HL-60 (cell line): ENCODE measurements at regions not wholly inside any gene's neighbourhood (a gene's known extent, or its start where the extent isn't known, plus 50 kb on each side); places are given as distances from the start of the nearest gene placed in this dataset.

Experiments used
- CTCF ChIP-seq: IDR thresholded peaks from one replicate; pipeline ENCODE4 v1.5.1; 2011; ENCODE audit warnings: low read length, control low read depth, inconsistent platforms; ENCODE audit not compliant: insufficient read depth
- GABPA ChIP-seq: IDR thresholded peaks from 2 replicates; pipeline ENCODE4 v1.6.1; 2012; ENCODE audit warnings: low read depth
- POLR2AphosphoS5 ChIP-seq: IDR thresholded peaks from 2 replicates; pipeline ENCODE4 v1.6.1; 2012; ENCODE audit warnings: low read depth
- REST ChIP-seq: IDR thresholded peaks from 2 replicates; pipeline ENCODE4 v1.6.1; 2012; ENCODE audit warnings: low read depth; ENCODE audit not compliant: insufficient replicate concordance

GRCh38 chr1:116820369-116820768 lies 66.1 kb downstream of the CD2 start:
- no peak for TF ChIP-seq CTCF
- TF ChIP-seq REST, result no peak
- TF ChIP-seq POLR2AphosphoS5, result no peak
- TF ChIP-seq GABPA, result no peak
